HUES6 (cell line): ENCODE measurements at regions not wholly inside any gene's neighbourhood (a gene's known extent, or its start where the extent isn't known, plus 50 kb on each side); places are given as distances from the start of the nearest gene placed in this dataset.
A peak's percentile ranks its signal among the peaks of the same experiment; 100 is the strongest.

Experiments used
- H3K27ac ChIP-seq: 2 replicates; pipeline ENCODE4 v1.7.0; 2013; ENCODE audit warnings: low read depth, mild to moderate bottlenecking, low read length, inconsistent platforms
- H3K27me3 ChIP-seq: 2 replicates; pipeline ENCODE4 v1.6.1; 2013; ENCODE audit warnings: low read length; ENCODE audit not compliant: control insufficient read depth, insufficient read depth
- H3K36me3 ChIP-seq: 2 replicates; pipeline ENCODE4 v1.6.1; 2013; ENCODE audit warnings: low read length; ENCODE audit not compliant: control insufficient read depth, insufficient read depth
- H3K4me1 ChIP-seq: 2 replicates; pipeline ENCODE4 v1.6.1; 2013; ENCODE audit warnings: low read length; ENCODE audit not compliant: control insufficient read depth, insufficient read depth
- H3K4me3 ChIP-seq: 2 replicates; pipeline ENCODE4 v1.5.1; 2013; ENCODE audit warnings: low read depth, low read length
- H3K9ac ChIP-seq: one replicate; pipeline ENCODE4 v1.6.1; 2013; ENCODE audit warnings: mild to moderate bottlenecking, low read length
- H3K9me3 ChIP-seq: 2 replicates; pipeline ENCODE4 v1.6.1; 2013; ENCODE audit warnings: low read depth, low read length; ENCODE audit not compliant: control insufficient read depth, insufficient read depth

- H3K27ac ChIP-seq: no peak overlapping the region
- no peak overlapping the region for H3K4me3 ChIP-seq
- peaks cover 16% of the 10 kb centered on the region for H3K4me1 ChIP-seq
- H3K9ac ChIP-seq: no peak overlapping the region
- H3K27me3 ChIP-seq: peaks cover 87% of the 10 kb centered on the region
- H3K9me3 ChIP-seq: no peaks in the 10 kb centered on the region
- no peaks in the 10 kb centered on the region for H3K36me3 ChIP-seq
These were observed 222.5 kb downstream of the FOXL1 start for GRCh38 chr16:86800894-86801293.

GRCh38 chr16:86802013-86802412 is 223.7 kb downstream of the FOXL1 start:
- Histone ChIP-seq H3K9ac (no peak overlapping the region), H3K4me3 (no peak overlapping the region), H3K36me3 (no peaks in the 10 kb centered on the region), H3K27ac (no peak overlapping the region), H3K27me3 (peaks cover 98% of the 10 kb centered on the region), H3K4me1 (peaks cover 27% of the 10 kb centered on the region), H3K9me3 (no peaks in the 10 kb centered on the region)

- peaks cover 38% of the 10 kb centered on the region for H3K4me1 ChIP-seq
- H3K27me3 ChIP-seq: peaks cover 99% of the 10 kb centered on the region
- no peaks in the 10 kb centered on the region for H3K36me3 ChIP-seq
- H3K4me3 ChIP-seq: no peak overlapping the region
- no peaks in the 10 kb centered on the region for H3K9me3 ChIP-seq
- no peak overlapping the region for H3K9ac ChIP-seq
- H3K27ac ChIP-seq: no peak overlapping the region
These were observed 226.8 kb downstream of the FOXL1 start for GRCh38 chr16:86805188-86805587.

GRCh38 chr16:86806181-86806837 is 228.0 kb downstream of the FOXL1 start:
- no peak overlapping the region for H3K27ac ChIP-seq
- no peaks in the 10 kb centered on the region for H3K36me3 ChIP-seq
- H3K4me3 ChIP-seq: peak overlapping the region; percentile 48
- peaks cover 26% of the 10 kb centered on the region for H3K4me1 ChIP-seq
- peaks cover 93% of the 10 kb centered on the region for H3K27me3 ChIP-seq
- no peak overlapping the region for H3K9ac ChIP-seq
- H3K9me3 ChIP-seq: no peaks in the 10 kb centered on the region

GRCh38 chr16:86806838-86807351 is 228.5 kb downstream of the FOXL1 start:
- H3K27me3 ChIP-seq: peaks cover 87% of the 10 kb centered on the region
- peak overlapping the region; percentile 48 for H3K4me3 ChIP-seq
- H3K27ac ChIP-seq: no peak overlapping the region
- peaks cover 23% of the 10 kb centered on the region for H3K4me1 ChIP-seq
- H3K36me3 ChIP-seq: no peaks in the 10 kb centered on the region
- no peaks in the 10 kb centered on the region for H3K9me3 ChIP-seq
- no peak overlapping the region for H3K9ac ChIP-seq

GRCh38 chr16:86808863-86809444 is 230.6 kb downstream of the FOXL1 start:
- no peak overlapping the region for H3K4me3 ChIP-seq
- peaks cover 78% of the 10 kb centered on the region for H3K27me3 ChIP-seq
- no peak overlapping the region for H3K9ac ChIP-seq
- no peak overlapping the region for H3K27ac ChIP-seq
- no peaks in the 10 kb centered on the region for H3K9me3 ChIP-seq
- H3K36me3 ChIP-seq: no peaks in the 10 kb centered on the region
- peaks cover 23% of the 10 kb centered on the region for H3K4me1 ChIP-seq

GRCh38 chr16:86809458-86809955 is 231.2 kb downstream of the FOXL1 start:
- Histone ChIP-seq H3K9me3 (no peaks in the 10 kb centered on the region), H3K27me3 (peaks cover 73% of the 10 kb centered on the region), H3K27ac (no peak overlapping the region), H3K9ac (no peak overlapping the region), H3K36me3 (no peaks in the 10 kb centered on the region), H3K4me1 (peaks cover 23% of the 10 kb centered on the region), H3K4me3 (no peak overlapping the region)

GRCh38 chr16:86810062-86810461 is 231.7 kb downstream of the FOXL1 start:
- Histone ChIP-seq H3K27me3 (peaks cover 67% of the 10 kb centered on the region), H3K36me3 (no peaks in the 10 kb centered on the region), H3K9me3 (no peaks in the 10 kb centered on the region), H3K4me1 (peaks cover 23% of the 10 kb centered on the region), H3K27ac (no peak overlapping the region), H3K9ac (no peak overlapping the region), H3K4me3 (no peak overlapping the region)

GRCh38 chr16:86812363-86812970 is 234.1 kb downstream of the FOXL1 start:
- peaks cover 50% of the 10 kb centered on the region for H3K27me3 ChIP-seq
- no peak overlapping the region for H3K4me3 ChIP-seq
- H3K36me3 ChIP-seq: no peaks in the 10 kb centered on the region

GRCh38 chr16:86814256-86814655 is 235.9 kb downstream of the FOXL1 start:
- Histone ChIP-seq H3K27me3 (peaks cover 48% of the 10 kb centered on the region), H3K27ac (no peak overlapping the region)

More at GRCh38 chr16:86812363-86812970, 234.1 kb downstream of the FOXL1 start:
- Histone ChIP-seq H3K9ac (no peak overlapping the region), H3K9me3 (no peaks in the 10 kb centered on the region), H3K4me1 (peaks cover 8% of the 10 kb centered on the region), H3K27ac (no peak overlapping the region)

More at GRCh38 chr16:86814256-86814655, 235.9 kb downstream of the FOXL1 start:
- Histone ChIP-seq H3K4me3 (no peak overlapping the region), H3K9ac (no peak overlapping the region), H3K9me3 (no peaks in the 10 kb centered on the region), H3K36me3 (no peaks in the 10 kb centered on the region), H3K4me1 (peaks cover 9% of the 10 kb centered on the region; the same call in 1 of the 2 replicates)
